IMR-90 (cell line): ENCODE measurements at regions not wholly inside any gene's neighbourhood (a gene's known extent, or its start where the extent isn't known, plus 50 kb on each side); places are given as distances from the start of the nearest gene placed in this dataset.

Experiments
- ATAC-seq: fragments of 200-7000 bp; cut with Tn5 transposase; 2 replicates; pipeline ENCODE4 v1.9.1; 2020; ENCODE audit warnings: low read depth, mild to moderate bottlenecking, moderate library complexity
- BruUV-seq: library from RNA; stranded (reverse); fragments of 400-500 nt; replicated peaks from 2 replicates; lab custom pipeline; 2021; lab: Mats Ljungman, UMichigan
- CTCF ChIA-PET: fragments of 300-600 bp; formaldehyde crosslinking; extraction: SDS; loops from one replicate; lab custom pipeline; 2021; ENCODE audit warnings: antibody characterized with exemption; lab: Yijun Ruan, JAX
- POLR2A ChIA-PET: fragments of 300-600 bp; sonication (Branson Sonifier 250); formaldehyde crosslinking; loops from one replicate; lab custom pipeline; 2022; ENCODE audit warnings: antibody characterized with exemption; ENCODE audit not compliant: unreplicated experiment; lab: Charles Lee
- DNase-seq: peaks from one replicate; pipeline ENCODE4 v3.0.0; 2013
- H2AFZ ChIP-seq: replicated peaks from 2 replicates; pipeline ENCODE3; 2013; ENCODE audit warnings: low read length, mild to moderate bottlenecking; ENCODE audit not compliant: poor library complexity
- H2AK5ac ChIP-seq: 2 replicates; pipeline ENCODE4 v1.6.1; 2013; ENCODE audit warnings: low read depth, low read length, inconsistent platforms
- H2AK9ac ChIP-seq: replicated peaks from 2 replicates; pipeline ENCODE3; 2013; ENCODE audit warnings: mild to moderate bottlenecking, low read depth, low read length, moderate library complexity; ENCODE audit not compliant: poor library complexity
- H2BK120ac ChIP-seq: 2 replicates; pipeline ENCODE4 v1.6.1; 2013; ENCODE audit warnings: low read depth, low read length, inconsistent platforms
- H2BK15ac ChIP-seq: 3 replicates; pipeline ENCODE4 v1.6.1; 2013; ENCODE audit warnings: low read depth, low read length, inconsistent platforms
- H2BK20ac ChIP-seq: 2 replicates; pipeline ENCODE4 v1.6.1; 2013; ENCODE audit warnings: low read depth, mild to moderate bottlenecking, inconsistent platforms, low read length, moderate library complexity
- H2BK5ac ChIP-seq: 2 replicates; pipeline ENCODE4 v1.6.1; 2013; ENCODE audit warnings: mild to moderate bottlenecking, low read depth, low read length, inconsistent platforms; ENCODE audit not compliant: poor library complexity, severe bottlenecking
- H3K14ac ChIP-seq: replicated peaks from 2 replicates; pipeline ENCODE4 v1.6.1; 2013; ENCODE audit warnings: low read depth, low read length, inconsistent platforms
- H3K18ac ChIP-seq: 2 replicates; pipeline ENCODE4 v1.6.1; 2013; ENCODE audit warnings: low read depth, low read length, control low read depth
- H3K23ac ChIP-seq: 2 replicates; pipeline ENCODE4 v1.6.1; 2013; ENCODE audit warnings: low read depth, low read length, inconsistent platforms
- H3K27ac ChIP-seq: 2 replicates; pipeline ENCODE4 v1.5.1; 2013; ENCODE audit warnings: mild to moderate bottlenecking, control low read depth, low read length; ENCODE audit not compliant: insufficient read depth
- H3K27me3 ChIP-seq: 2 replicates; pipeline ENCODE4 v1.6.1; 2013; ENCODE audit warnings: low read length; ENCODE audit not compliant: control insufficient read depth, insufficient read depth
- H3K36me3 ChIP-seq: 2 replicates; pipeline ENCODE4 v1.6.1; 2013; ENCODE audit warnings: low read length, mixed read lengths; ENCODE audit not compliant: control insufficient read depth, insufficient read depth
- H3K4ac ChIP-seq: 2 replicates; pipeline ENCODE4 v1.6.1; 2013; ENCODE audit warnings: low read depth, low read length, inconsistent platforms
- H3K4me1 ChIP-seq: 2 replicates; pipeline ENCODE4 v1.6.1; 2013; ENCODE audit warnings: low read length, mixed read lengths; ENCODE audit not compliant: control insufficient read depth, insufficient read depth
- H3K4me2 ChIP-seq: 2 replicates; pipeline ENCODE4 v1.6.1; 2013; ENCODE audit warnings: low read depth, mild to moderate bottlenecking, control low read depth, low read length, moderate library complexity
- H3K4me3 ChIP-seq: 2 replicates; pipeline ENCODE4 v1.5.1; 2013; ENCODE audit warnings: low read depth, mild to moderate bottlenecking, control low read depth, low read length, moderate library complexity; ENCODE audit not compliant: insufficient read depth
- H3K56ac ChIP-seq: 2 replicates; pipeline ENCODE4 v1.6.1; 2013; ENCODE audit warnings: low read length, inconsistent platforms; ENCODE audit not compliant: insufficient read depth; ENCODE audit errors: extremely low read depth
- H3K79me1 ChIP-seq, 2 experiments: 2 replicates each; pipeline ENCODE4 v1.6.1; 2013; ENCODE audit warnings: low read length in 2 of 2, inconsistent platforms in 1 of 2, low read depth in 1 of 2
- H3K9ac ChIP-seq: 2 replicates; pipeline ENCODE4 v1.6.1; 2013; ENCODE audit warnings: low read depth, low read length, control low read depth
- H3K9me1 ChIP-seq: 2 replicates; pipeline ENCODE4 v1.6.1; 2013; ENCODE audit warnings: low read length, inconsistent platforms; ENCODE audit not compliant: insufficient read depth
- H3K9me3 ChIP-seq: 2 replicates; pipeline ENCODE4 v1.6.1; 2013; ENCODE audit warnings: low read length; ENCODE audit not compliant: control insufficient read depth, insufficient read depth
- H4K20me1 ChIP-seq: 2 replicates; pipeline ENCODE4 v1.6.1; 2013; ENCODE audit warnings: low read length, inconsistent platforms; ENCODE audit not compliant: insufficient read depth
- H4K5ac ChIP-seq: 2 replicates; pipeline ENCODE4 v1.6.1; 2013; ENCODE audit warnings: mild to moderate bottlenecking, low read depth, low read length, control low read depth
- H4K8ac ChIP-seq, 2 experiments: 2 replicates each; pipeline ENCODE4 v1.6.1; 2013; ENCODE audit warnings: low read depth in 2 of 2, low read length in 2 of 2, control low read depth in 1 of 2, inconsistent platforms in 1 of 2
- H4K91ac ChIP-seq: 2 replicates; pipeline ENCODE4 v1.6.1; 2013; ENCODE audit warnings: low read depth, low read length, inconsistent platforms; ENCODE audit not compliant: insufficient read depth
- BHLHE40 ChIP-seq: fragments of 150-350 bp; IDR thresholded peaks from 2 replicates; pipeline ENCODE4 v1.6.1; 2016; ENCODE audit warnings: mild to moderate bottlenecking, low read depth, low read length
- CEBPB ChIP-seq: IDR thresholded peaks from 2 replicates; pipeline ENCODE4 v1.6.1; 2012; ENCODE audit warnings: low read depth, low read length, improper control_type of control experiment
- CHD1 ChIP-seq: IDR thresholded peaks from 2 replicates; pipeline ENCODE4 v1.6.1; 2012; ENCODE audit warnings: low read depth, low read length, improper control_type of control experiment
- CTCF ChIP-seq: conservative IDR thresholded peaks from 2 replicates; pipeline ENCODE4 v1.5.1; 2012; ENCODE audit warnings: mild to moderate bottlenecking, low read depth, low read length, improper control_type of control experiment
- FOS ChIP-seq: fragments of 150-350 bp; IDR thresholded peaks from 2 replicates; pipeline ENCODE4 v1.6.1; 2016; ENCODE audit warnings: low read depth, low read length
- MAFK ChIP-seq: IDR thresholded peaks from 2 replicates; pipeline ENCODE4 v1.6.1; 2012; ENCODE audit warnings: low read depth, low read length, improper control_type of control experiment
- MAZ ChIP-seq: IDR thresholded peaks from 2 replicates; pipeline ENCODE4 v1.6.1; 2012; ENCODE audit warnings: low read depth, mild to moderate bottlenecking, low read length, improper control_type of control experiment, moderate library complexity, borderline replicate concordance
- NFE2L2 ChIP-seq: fragments of 150-350 bp; IDR thresholded peaks from 2 replicates; pipeline ENCODE4 v1.6.1; 2016; ENCODE audit warnings: low read depth, mild to moderate bottlenecking, low read length
- POLR2A ChIP-seq: IDR thresholded peaks from 2 replicates; pipeline ENCODE4 v1.6.1; 2012; ENCODE audit warnings: mild to moderate bottlenecking, low read depth, low read length
- RAD21 ChIP-seq: IDR thresholded peaks from 2 replicates; pipeline ENCODE4 v1.6.1; 2012; ENCODE audit warnings: low read length, improper control_type of control experiment
- RFX5 ChIP-seq: IDR thresholded peaks from 2 replicates; pipeline ENCODE4 v1.8.0; 2012; ENCODE audit warnings: low read depth, mild to moderate bottlenecking, low read length, moderate library complexity
- WGBS, 2 experiments: methylation state at CpG; one replicate each; pipeline versions ENCODE4 v1.1.5 to v1.1.7; 2013; ENCODE audit warnings: missing lambda C conversion rate in 2 of 2; ENCODE audit not compliant: insufficient read length in 1 of 2; ENCODE audit errors: extremely low coverage in 2 of 2; 5-methylcytosine and 5-hydroxymethylcytosine counted together
- dilution Hi-C: fragments of 300-500 bp; cut with HindIII; formaldehyde crosslinking; loops from one replicate; pipeline ENCODE4 v1.14.3; 2018; ENCODE audit warnings: low sequenced_read_pairs; ENCODE audit not compliant: unreplicated experiment
- in situ Hi-C: fragments of 300-500 bp; cut with MboI; formaldehyde crosslinking; loops from 3 replicates; pipeline ENCODE4 v1.14.3; 2019; ENCODE audit warnings: low sequenced_read_pairs, inconsistent platforms, mixed read lengths
- intact Hi-C: fragments of 100-400 bp; cut with micrococcal nuclease; formaldehyde crosslinking; loops from 2 replicates; pipeline ENCODE4 v1.10.0; 2022
- TF ChIP-seq, protein P1 (sequence below): fragments of 150-350 bp; IDR thresholded peaks from 2 replicates; pipeline ENCODE4 v1.6.1; 2016; ENCODE audit warnings: low read depth, mild to moderate bottlenecking, low read length, moderate library complexity, borderline replicate concordance
- TF ChIP-seq, protein P2 (sequence below): fragments of 150-350 bp; IDR thresholded peaks from 2 replicates; pipeline ENCODE4 v1.6.1; 2017; ENCODE audit warnings: mild to moderate bottlenecking, antibody characterized with exemption, low read length, low read depth

GRCh38 chr2:13986119-13986720 lies 646.3 kb upstream of the LRATD1 start:
- Histone ChIP-seq H3K9me3 (peaks cover 8% of the 10 kb centered on the region), H3K56ac (no peak overlapping the region), H3K18ac (no peak overlapping the region), H4K20me1 (no peaks in the 10 kb centered on the region), H3K4ac (no peak overlapping the region), H4K5ac (no peak overlapping the region), H2AK5ac (no peak overlapping the region), H4K8ac (no peak overlapping the region), H3K4me2 (no peak overlapping the region), H3K23ac (no peak overlapping the region), H2BK120ac (no peak overlapping the region), H3K14ac (no peak overlapping the region), H3K9ac (no peak overlapping the region), H2BK20ac (no peak overlapping the region), H3K79me1 (no peaks in the 10 kb centered on the region), H2BK5ac (no peak overlapping the region), H3K9me1 (no peaks in the 10 kb centered on the region), H2AFZ (no peak overlapping the region), H4K91ac (no peak overlapping the region), H3K27me3 (no peaks in the 10 kb centered on the region), H3K4me3 (no peak overlapping the region), H2AK9ac (no peak overlapping the region), H3K4me1 (no peaks in the 10 kb centered on the region), H3K27ac (no peak overlapping the region), H3K36me3 (no peaks in the 10 kb centered on the region), H2BK15ac (no peak overlapping the region)
- DNase-seq (no peak), ATAC-seq (no peak)
- ChIA-PET CTCF (no interaction called here), POLR2A (no interaction called here)
- BruUV-seq, result no TSS peak
- dilution Hi-C loops (no loop called here), in situ Hi-C loops (no loop called here), intact Hi-C loops (no loop called here)
- no peak for TF ChIP-seq CTCF
- TF ChIP-seq, protein P1, sequence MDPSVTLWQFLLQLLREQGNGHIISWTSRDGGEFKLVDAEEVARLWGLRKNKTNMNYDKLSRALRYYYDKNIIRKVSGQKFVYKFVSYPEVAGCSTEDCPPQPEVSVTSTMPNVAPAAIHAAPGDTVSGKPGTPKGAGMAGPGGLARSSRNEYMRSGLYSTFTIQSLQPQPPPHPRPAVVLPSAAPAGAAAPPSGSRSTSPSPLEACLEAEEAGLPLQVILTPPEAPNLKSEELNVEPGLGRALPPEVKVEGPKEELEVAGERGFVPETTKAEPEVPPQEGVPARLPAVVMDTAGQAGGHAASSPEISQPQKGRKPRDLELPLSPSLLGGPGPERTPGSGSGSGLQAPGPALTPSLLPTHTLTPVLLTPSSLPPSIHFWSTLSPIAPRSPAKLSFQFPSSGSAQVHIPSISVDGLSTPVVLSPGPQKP, result no peak
- TF ChIP-seq RFX5, result no peak
- no peak for TF ChIP-seq MAZ
- no peak for TF ChIP-seq CEBPB
- no peak for TF ChIP-seq MAFK
- TF ChIP-seq POLR2A, result no peak
- TF ChIP-seq CHD1, result no peak
- TF ChIP-seq FOS, result no peak
- TF ChIP-seq, protein P2, sequence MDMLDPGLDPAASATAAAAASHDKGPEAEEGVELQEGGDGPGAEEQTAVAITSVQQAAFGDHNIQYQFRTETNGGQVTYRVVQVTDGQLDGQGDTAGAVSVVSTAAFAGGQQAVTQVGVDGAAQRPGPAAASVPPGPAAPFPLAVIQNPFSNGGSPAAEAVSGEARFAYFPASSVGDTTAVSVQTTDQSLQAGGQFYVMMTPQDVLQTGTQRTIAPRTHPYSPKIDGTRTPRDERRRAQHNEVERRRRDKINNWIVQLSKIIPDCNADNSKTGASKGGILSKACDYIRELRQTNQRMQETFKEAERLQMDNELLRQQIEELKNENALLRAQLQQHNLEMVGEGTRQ, result no peak
- TF ChIP-seq RAD21, result no peak
- TF ChIP-seq NFE2L2, result no peak
- TF ChIP-seq BHLHE40, result no peak
- no CpG with 5 or more reads among the region's 8 CpGs for WGBS, 2 experiments
